PC-9 (cell line): ENCODE measurements at regions not wholly inside any gene's neighbourhood (a gene's known extent, or its start where the extent isn't known, plus 50 kb on each side); places are given as distances from the start of the nearest gene placed in this dataset.

Experiments used
- EZH2 ChIP-seq: fragments of 200-600 bp; sonication (generic); IDR thresholded peaks from 2 replicates; pipeline ENCODE4 v1.8.0; 2017; ENCODE audit warnings: antibody characterized with exemption, low read depth
- TF ChIP-seq, protein P1 (sequence below): fragments of 200-600 bp; sonication (generic); conservative IDR thresholded peaks from 2 replicates; pipeline ENCODE4 v1.6.1; 2017; ENCODE audit warnings: mixed run types, antibody characterized with exemption, mild to moderate bottlenecking, moderate library complexity

DNA sequence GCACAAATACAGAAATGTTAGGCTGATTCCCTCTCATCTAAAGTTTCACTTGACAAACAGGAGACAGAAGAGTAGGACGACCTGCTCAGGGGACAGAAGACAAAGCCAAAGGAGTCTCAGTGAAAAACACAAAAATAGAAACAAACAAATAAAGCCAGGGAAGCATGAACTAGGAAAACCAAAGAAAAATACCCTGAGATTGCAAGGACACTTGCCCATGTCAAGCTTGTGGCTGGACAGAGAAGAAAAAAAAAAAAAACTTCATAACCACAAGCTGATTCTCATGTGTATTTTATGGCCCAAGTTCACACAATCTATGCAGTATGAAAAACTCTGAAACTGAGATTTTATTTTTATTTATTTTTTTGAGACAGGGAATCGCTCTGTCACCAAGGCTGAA lies 85.6 kb upstream of the BEND6 start:
- TF ChIP-seq, protein P1, sequence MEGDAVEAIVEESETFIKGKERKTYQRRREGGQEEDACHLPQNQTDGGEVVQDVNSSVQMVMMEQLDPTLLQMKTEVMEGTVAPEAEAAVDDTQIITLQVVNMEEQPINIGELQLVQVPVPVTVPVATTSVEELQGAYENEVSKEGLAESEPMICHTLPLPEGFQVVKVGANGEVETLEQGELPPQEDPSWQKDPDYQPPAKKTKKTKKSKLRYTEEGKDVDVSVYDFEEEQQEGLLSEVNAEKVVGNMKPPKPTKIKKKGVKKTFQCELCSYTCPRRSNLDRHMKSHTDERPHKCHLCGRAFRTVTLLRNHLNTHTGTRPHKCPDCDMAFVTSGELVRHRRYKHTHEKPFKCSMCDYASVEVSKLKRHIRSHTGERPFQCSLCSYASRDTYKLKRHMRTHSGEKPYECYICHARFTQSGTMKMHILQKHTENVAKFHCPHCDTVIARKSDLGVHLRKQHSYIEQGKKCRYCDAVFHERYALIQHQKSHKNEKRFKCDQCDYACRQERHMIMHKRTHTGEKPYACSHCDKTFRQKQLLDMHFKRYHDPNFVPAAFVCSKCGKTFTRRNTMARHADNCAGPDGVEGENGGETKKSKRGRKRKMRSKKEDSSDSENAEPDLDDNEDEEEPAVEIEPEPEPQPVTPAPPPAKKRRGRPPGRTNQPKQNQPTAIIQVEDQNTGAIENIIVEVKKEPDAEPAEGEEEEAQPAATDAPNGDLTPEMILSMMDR, result no peak
- no peak for TF ChIP-seq EZH2
